ENCODE measurements at regions not wholly inside any gene's neighbourhood (a gene's known extent, or its start where the extent isn't known, plus 50 kb on each side); places are given as distances from the start of the nearest gene placed in this dataset.

- TF ChIP-seq, protein P1, sequence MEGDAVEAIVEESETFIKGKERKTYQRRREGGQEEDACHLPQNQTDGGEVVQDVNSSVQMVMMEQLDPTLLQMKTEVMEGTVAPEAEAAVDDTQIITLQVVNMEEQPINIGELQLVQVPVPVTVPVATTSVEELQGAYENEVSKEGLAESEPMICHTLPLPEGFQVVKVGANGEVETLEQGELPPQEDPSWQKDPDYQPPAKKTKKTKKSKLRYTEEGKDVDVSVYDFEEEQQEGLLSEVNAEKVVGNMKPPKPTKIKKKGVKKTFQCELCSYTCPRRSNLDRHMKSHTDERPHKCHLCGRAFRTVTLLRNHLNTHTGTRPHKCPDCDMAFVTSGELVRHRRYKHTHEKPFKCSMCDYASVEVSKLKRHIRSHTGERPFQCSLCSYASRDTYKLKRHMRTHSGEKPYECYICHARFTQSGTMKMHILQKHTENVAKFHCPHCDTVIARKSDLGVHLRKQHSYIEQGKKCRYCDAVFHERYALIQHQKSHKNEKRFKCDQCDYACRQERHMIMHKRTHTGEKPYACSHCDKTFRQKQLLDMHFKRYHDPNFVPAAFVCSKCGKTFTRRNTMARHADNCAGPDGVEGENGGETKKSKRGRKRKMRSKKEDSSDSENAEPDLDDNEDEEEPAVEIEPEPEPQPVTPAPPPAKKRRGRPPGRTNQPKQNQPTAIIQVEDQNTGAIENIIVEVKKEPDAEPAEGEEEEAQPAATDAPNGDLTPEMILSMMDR (conservative IDR thresholded peaks at IDR 0.05), result no peak
- TF ChIP-seq EZH2 (IDR thresholded peaks at IDR 0.05; ENCODE audit: low read depth), result no peak
Measured at GRCh38 chr9:30140407-30140806, 2244.0 kb upstream of the ACO1 start.

Data from PC-9 (cell line).